DMS53 treated with DMSO at 0.1 percent for 48 hours (cell line): ENCODE measurements at regions not wholly inside any gene's neighbourhood (a gene's known extent, or its start where the extent isn't known, plus 50 kb on each side); places are given as distances from the start of the nearest gene placed in this dataset.
A peak's percentile ranks its signal among the peaks of the same experiment; 100 is the strongest.

Experiments
- DNase-seq: peaks from one replicate; lab custom pipeline; 2025; ENCODE audit not compliant: unreplicated experiment; lab: John Stamatoyannopoulos, UW

DNA sequence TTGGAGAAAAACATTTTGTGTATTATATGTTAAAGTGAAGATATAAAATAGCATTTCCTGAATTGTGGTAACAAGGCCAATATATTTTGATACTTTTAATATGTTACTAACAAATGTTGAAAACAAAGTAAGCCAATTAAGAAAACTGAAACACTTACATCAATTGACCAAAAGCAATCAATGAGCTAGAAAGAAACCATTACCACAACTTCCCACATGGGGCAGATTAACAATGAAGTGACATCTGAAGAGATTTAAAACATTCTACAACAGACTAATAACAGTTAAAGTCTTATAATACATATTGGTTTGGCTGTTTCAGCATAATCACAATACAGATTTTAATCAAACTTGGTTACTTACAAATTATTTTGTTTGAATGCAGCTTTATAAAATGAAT lies 282.4 kb upstream of the NETO1 start:
- DNase-seq: no peak

DNA sequence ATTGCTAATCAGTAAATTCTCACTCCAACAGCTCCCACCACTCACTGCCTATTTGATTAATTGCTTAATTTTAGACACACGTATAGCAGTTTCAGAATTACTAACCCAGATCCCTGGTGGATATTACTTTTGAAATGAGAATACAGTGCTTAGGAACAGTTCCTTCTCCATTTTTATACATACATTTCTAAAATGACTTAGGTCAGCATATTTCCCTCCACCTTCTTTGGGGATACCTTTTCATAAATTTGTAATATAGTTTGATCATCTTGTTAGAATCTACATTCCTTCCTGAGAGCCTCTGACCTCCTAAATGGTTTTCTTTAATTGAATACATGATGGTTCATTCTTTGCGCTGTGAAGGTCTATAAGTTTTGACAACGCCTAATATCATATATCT lies 279.8 kb upstream of the NETO1 start:
- DNase-seq: no peak

DNA sequence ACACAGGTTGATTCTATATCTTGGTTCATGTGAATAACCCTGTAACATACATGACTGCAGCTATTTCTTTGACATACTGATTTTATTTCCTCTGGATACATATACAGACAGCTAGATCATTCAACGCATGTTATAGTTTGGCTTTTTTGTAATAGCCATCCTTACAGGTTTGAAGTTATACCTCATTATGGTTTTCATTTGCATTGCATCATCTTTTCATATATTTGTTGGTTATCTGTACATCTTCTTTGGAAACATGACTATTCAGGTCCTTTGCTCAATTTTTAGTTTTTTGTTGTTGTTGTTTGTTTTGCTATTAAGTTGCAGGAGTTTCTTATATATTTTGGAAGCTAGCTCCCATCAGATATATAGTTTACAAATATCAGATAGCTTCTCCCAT lies 276.2 kb upstream of the NETO1 start:
- no peak for DNase-seq

DNA sequence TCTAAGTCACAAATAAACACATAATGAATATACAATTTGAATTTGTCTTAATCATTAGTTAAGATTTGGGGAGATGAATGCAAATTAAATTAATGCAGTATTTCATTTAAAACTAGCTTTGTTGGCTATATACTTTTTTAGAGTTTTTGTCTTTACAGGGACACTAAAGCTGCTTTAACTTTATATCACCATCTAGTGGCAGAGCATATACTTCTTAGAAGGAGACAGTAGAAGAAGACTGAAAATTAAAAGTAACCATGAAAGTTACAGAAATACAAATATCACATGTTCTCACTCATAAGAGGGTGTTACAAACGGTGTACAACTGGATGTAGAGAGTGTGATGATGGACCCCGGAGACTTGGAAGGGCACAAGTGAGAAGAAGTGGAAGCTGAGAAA lies 268.3 kb upstream of the NETO1 start:
- DNase-seq: peak; percentile 70

DNA sequence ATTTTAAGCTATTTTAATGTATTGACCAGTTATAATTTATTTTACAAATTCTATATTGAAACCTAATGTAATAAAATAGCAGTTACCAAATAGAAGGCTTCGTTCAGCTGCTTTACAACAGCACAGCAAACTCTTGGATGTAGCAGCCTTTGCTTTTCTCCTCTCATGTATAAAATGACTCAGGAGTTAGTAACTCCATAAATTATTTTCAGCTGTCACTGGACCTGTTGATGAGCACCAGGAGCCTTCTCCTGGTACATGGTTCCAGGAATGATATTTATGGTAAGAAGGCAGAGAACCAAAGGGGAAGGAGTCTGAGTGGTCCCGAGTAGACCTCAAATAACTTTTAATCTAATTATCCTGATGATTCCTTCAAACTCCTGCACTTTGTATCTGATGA lies 256.4 kb upstream of the NETO1 start:
- DNase-seq: no peak

DNA sequence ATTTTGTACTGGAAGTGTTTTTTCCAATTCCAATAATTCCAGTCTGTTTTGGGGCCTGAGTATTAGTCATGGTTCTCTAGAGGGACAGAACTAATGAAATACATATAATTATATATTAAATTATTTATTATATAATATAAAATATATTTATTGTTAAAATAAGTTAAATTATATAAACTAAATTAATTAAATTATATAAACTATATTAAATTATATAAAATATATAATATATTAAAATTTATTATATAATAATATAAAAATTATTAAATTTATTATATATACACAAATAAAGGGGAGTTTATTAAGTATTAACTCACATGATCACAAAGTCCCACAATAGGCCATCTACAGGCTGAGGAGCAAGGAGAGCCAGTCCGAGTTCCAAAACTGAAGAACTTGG lies 253.4 kb upstream of the NETO1 start:
- no peak for DNase-seq

DNA sequence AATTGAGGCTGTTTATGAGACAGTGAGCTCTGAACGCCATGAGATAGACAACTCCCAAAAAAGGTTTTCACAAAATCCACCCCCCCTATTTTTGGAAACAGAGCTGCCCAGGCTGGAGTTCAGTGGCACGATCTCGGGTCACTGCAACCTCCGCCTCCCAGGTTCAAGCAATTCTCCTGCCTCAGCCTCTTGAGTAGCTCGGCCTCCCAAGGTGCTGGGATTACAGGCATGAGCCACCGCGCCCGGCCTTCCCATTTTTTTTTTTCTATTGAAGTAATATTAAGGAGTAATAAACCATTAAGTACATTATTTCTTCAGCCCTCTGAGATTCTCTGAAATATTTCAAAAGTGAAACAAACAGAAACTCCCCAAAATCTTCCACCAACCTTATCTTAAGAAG lies 252.8 kb upstream of the NETO1 start:
- DNase-seq: no peak

DNA sequence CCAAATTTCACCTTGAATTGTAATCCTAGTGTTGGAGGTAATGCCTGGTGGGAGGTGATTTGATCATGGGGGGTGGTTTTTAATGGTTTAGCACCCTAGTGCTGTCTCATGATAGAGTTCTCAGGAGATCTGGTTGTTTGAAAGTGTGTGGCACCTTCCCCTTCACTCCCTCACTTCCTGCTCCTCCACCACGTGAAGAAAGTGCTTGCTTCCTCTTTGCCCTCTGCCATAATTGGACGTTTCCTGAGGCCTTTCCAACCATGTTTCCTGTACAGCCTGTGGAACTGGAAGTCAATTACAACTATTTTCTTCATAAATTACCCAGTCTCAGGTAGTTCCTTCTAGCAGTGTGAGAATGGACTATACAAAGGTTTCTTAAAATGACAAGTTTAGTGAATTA lies 251.8 kb upstream of the NETO1 start:
- DNase-seq: no peak

DNA sequence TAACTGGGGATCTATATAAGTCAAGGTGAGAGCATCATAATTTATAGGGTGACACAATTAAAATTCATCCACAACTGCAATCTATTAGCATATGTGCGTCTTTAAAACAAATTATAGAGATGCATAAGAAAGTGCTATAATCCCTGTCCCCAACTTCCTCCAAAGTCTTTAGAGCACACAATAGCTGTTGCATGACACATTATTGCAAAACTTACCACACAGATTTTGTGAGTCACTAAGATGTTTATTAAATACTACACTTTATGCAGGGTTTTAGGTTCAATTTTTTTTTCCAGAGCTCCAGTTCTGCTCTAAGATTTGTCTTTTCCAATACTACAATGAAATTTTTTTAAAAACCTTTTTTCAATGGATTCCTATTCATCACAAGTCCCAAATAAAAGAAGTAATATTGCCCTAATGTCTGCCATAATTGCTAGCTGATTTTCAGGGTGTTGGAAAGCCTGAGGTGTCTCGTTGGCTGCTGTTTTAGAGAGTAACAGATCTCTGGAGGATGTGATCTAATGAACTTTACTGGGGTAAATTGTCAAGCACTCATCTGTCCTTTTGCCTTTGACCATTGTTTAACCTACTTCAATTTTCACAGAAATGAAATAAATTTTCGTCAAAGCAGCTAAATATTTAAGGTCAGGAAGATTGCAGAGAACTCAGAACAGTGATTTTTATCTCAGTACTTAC lies 250.5 kb upstream of the NETO1 start:
- DNase-seq: no peak

DNA sequence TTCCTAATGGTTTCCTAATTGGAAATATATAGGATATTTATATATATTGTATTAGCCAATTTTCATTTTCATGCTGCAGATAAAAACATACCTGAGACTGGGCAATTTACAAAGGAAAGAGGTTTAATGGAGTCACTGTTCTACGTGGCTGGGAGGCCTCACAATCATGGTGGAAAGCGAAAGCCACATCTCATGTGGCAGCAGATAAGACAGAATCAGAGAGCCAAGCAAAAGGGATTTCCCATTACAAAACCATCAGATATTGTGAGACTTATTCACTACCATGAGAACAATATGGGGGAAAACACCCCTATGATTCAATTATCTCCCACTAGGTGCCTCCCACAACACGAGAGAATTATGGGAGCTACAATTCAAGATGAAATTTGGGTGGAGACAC lies 242.5 kb upstream of the NETO1 start:
- DNase-seq: no peak

DNA sequence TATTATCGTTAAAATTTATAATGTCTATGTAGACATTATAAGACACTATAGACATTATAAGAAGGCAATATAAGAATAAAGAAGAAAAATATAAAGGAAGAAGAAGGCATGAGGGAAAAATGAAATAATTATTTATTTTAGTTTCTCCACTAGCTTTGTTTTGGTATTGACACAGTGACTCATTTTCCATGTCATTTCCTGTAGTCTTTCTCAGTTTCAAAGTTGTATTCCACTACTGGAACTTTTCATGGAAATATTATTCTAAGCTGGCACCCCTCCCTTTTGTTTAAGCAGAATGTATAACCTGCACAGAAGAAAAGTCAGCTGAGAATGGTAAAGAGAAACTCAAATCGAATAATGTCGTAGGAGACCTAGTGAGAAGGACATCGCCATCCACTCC lies 234.2 kb upstream of the NETO1 start:
- DNase-seq: peak; percentile 88

DNA sequence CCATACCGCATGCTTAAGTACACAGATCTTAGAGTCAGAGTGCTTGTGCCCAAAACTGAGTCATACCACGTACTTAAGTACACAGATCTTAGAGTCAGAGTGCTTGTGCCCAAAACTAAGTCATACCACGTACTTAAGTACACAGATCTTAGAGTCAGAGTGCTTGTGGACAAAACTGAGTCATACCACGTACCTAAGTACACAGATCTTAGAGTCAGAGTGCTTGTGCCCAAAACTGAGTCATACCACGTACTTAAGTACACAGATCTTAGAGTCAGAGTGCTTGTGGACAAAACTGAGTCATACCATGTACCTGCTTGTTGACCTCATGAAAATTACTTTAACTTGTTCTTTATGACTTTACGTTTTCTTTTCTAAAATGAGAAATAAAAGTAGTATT lies 233.7 kb upstream of the NETO1 start:
- DNase-seq: peak; percentile 88

DNA sequence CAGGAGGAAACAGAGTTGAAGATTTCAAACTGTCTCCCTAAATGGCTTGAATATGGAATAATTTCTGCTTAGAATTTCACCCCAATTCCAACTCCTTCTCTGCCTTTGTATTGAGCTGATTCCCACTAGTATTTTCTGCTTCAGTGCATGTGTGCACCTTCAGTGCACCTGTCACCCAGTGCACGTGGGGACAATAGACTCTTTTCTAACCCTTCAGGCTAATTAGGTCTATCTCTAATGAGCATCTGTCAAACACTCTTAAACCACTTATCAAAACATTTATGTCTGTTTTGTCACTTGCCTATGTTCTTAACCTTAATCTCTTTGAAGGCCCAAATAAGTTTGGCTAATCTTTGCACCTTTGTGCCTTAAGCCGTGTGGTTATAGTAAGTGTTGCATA lies 232.0 kb upstream of the NETO1 start:
- DNase-seq: no peak

DNA sequence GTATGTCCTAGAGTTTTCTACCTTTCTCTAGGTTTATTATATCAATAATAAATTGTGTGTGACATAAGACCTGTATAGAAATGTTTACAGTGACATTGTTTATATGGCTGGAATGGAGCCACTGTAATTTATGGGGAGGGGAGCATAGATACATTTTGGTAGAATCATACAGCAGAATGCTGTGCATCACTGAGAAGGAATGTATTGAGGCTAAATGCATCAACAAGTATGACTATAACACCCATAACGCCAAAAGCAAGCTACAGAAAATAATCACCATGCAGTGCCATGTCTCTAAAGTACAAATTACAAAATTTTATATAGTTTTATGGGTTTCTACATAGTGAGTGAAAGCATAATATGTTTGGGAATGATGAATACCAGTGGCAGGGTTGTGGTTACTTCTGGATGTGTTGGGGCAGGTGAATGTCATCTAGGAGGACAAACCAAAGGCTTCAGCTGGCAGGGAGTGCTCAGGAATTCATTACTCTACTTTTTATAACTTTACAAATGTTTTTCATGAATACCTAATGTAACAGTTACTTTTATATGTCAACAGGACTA lies 226.0 kb upstream of the NETO1 start:
- no peak for DNase-seq

DNA sequence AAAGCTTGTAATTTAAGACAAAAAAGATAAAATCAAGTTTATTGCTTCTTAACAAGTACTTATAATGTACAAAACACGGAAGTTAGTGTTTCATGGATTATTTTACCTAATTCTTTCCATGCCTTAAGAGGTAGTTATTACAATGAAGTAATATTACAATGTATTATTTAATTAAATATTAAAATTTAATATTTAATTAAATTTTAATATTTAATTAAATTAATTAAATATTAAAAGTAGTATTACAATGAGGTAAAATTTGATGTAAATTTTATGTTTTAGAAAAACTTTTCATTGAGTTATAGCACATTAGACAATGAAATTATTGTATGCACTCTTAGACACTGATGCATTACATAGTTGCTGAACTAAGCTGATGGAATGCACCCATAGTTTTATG lies 220.7 kb upstream of the NETO1 start:
- no peak for DNase-seq

DNA sequence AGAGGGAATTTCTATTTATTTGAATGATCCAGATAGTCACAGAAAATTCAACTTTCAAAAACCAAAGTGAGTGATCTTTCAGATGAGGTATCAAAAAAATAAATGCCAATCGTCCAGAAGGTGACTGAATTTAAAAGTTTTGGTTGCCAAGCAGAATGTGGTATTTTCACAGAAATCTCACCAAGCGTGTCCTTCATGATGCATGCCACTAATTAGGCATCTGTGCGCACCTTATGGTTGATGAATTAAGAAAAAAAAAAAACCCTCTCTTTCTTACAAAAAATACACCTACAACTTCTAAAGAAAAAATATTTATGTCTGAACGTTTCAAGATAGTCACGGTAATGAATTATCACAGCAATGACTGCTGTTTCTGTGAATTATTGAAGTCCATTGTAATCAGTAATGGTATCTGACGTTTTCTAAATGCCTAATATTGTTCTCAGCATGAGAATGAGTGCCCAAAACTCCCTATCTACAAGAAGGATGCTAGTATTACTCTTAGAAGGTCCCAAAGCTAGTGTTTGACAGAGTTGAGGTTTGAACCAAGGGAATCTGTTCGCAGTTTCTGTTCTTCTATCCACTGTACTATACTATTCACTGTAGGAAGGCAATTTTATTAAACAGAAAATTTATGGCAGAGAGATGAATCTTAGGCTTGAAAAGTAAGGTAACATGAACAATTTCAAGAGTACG lies 219.6 kb upstream of the NETO1 start:
- no peak for DNase-seq

DNA sequence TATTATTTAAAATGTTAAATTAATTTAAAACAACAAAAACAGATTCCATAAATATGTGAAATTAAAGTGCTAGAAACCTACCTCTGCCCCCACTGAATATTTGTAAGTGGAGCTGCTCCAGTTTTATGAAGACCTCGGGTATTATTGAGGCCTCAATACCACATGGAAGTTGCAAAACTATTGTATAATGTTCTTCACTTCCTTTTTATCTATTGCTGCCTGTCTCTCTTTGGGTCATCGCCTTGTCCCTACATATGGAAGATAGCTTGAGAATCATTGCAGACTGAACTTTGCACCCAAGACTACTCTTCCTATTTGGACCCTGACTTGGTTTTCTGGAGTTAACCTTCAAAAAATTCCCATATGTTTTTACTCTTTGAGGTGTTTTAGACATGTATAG lies 212.1 kb upstream of the NETO1 start:
- no peak for DNase-seq

DNA sequence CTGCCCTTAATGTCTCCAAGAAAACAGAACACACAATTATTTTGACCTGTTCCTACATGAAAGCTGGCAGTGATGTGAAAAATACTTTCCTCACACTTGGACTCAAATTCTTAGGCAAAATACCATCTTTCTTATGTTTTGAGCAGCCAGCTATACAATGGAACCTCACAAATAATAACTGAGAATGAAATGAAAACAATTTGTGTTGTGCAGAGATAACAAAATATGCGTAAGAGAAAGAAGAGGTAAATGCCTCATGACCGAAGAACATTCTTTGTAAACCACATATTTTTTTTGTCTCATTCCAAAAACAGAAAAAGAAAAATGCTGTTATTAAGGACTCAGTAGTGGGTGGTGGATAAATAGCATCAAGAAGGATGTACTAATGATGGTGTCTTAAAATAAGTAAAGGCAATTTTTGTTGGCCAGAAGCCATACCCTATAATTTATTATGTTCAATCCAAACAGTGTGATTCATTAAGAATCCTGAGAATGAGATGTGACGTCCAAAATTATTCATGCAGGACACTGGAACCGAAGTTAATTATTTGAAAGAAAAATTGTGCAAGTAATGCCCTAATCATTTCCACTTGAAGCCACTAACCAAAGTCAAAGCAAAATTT lies 193.0 kb upstream of the NETO1 start:
- DNase-seq: no peak

DNA sequence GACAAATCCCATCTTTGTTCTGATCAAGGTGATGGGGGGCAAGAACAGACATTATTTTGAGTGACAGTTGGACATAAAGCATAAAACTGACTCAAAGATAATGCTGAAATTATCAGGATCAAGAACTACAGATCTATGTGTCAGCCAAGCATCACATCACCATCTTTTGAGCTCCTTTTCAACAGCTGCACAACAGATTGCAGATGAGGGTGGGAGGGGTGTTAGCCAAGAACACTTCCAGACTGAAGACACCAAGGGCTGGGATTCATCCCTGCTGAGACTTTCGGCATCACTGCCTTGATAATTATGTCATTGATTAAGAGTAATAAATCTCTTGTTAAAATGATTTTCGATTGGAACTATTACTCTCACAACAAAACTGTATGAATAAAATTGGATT lies 191.5 kb upstream of the NETO1 start:
- no peak for DNase-seq

DNA sequence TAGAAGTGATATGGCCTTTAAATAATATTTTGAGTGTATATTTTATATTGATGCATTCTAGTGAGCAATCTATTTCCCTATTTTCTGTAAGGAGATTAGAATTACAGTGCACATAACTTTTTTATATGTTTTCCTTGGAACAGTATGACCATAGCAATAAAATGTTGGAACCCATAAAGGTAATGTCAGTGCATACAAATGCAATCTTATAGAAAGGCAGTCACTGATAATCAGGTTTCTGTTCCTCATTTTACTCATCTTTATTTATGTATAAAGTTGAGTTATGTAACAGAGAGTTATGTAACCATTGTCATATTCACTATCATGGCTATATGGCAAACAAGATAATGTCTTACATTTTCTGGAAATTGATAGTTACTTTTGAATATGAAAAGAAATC lies 179.9 kb upstream of the NETO1 start:
- no peak for DNase-seq

DNA sequence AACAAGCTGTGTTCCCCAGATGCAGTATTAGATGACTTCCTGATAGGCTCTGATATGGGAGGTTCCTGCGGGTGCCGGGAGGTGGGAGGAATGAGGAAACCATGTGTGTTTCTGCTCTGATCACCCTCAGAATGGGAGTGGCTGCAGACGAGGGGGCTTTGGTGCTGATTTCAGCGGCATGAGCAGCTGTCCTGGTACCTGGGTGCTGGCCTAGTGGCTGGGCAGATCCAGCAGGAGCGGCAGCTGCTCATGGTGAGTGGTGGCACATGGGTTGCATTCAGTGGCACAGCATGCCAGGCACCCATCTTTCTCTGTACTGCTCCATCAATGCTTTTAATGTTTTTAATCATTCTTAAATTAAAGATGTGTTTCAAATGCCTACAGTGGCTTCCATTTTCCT lies 177.2 kb upstream of the NETO1 start:
- DNase-seq: no peak

DNA sequence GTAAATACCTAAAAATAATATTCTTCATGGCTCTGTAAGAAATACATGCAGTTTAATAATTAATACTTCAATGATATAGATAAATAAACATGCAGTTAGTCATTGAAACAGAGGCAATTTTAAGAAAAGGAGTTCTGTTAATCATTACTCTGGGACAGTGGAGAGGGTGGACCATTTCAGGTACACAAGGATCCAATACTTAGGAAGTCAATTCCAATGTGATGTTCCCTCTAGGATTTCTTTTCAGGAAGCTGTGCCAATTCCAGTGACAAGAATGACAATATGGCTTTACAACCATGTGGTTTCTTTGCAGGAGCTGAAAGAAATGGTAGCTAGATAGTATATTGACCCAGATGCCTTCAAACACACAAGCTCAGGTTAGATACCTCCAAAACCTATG lies 175.8 kb upstream of the NETO1 start:
- peak; percentile 89 for DNase-seq
